Neural cell (in vitro differentiated cells): ENCODE measurements at regions not wholly inside any gene's neighbourhood (a gene's known extent, or its start where the extent isn't known, plus 50 kb on each side); places are given as distances from the start of the nearest gene placed in this dataset.

ENCODE experiments used
- EP300 ChIP-seq: fragments of 450-650 bp; conservative IDR thresholded peaks from 2 replicates; pipeline ENCODE4 v1.6.1; 2014; ENCODE audit warnings: antibody characterized with exemption, mild to moderate bottlenecking, moderate library complexity; ENCODE audit not compliant: poor library complexity, severe bottlenecking
- POLR2AphosphoS5 ChIP-seq: IDR thresholded peaks from 2 replicates; pipeline ENCODE4 v1.6.1; 2012
- TF ChIP-seq, protein P1 (sequence below): fragments of 450-650 bp; IDR thresholded peaks from 2 replicates; pipeline ENCODE4 v1.5.1; 2014; ENCODE audit warnings: antibody characterized with exemption, mild to moderate bottlenecking, moderate library complexity; ENCODE audit not compliant: poor library complexity, severe bottlenecking

DNA sequence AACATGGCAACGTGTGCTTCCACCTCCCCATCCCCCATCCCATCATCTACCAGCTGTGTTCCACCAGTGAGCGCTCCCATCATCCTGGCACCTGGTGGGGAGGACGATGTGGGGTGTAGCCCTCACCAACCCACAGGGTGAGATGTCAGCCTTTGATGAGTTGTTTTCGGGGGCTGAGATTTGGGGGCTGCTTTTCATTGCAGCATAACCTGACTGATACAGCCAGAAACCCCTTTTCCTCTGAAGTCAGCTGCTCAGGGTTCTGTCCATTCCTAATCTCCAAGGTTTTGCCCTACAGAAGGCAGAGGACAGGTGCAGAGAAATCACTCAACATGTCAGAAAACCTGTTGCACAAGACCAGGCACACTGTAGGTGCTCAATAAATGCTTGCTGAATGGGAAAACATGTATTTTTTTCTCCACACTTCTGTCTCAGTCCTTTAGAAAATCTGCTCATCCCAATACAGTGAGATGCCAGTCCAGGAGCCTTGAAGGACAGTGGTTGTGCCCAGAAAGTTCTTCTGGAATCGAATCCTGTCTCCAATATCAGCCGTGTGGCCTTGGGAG, 239.8 kb downstream of the RBM19 start:
- TF ChIP-seq POLR2AphosphoS5: no peak
- TF ChIP-seq, protein P1, sequence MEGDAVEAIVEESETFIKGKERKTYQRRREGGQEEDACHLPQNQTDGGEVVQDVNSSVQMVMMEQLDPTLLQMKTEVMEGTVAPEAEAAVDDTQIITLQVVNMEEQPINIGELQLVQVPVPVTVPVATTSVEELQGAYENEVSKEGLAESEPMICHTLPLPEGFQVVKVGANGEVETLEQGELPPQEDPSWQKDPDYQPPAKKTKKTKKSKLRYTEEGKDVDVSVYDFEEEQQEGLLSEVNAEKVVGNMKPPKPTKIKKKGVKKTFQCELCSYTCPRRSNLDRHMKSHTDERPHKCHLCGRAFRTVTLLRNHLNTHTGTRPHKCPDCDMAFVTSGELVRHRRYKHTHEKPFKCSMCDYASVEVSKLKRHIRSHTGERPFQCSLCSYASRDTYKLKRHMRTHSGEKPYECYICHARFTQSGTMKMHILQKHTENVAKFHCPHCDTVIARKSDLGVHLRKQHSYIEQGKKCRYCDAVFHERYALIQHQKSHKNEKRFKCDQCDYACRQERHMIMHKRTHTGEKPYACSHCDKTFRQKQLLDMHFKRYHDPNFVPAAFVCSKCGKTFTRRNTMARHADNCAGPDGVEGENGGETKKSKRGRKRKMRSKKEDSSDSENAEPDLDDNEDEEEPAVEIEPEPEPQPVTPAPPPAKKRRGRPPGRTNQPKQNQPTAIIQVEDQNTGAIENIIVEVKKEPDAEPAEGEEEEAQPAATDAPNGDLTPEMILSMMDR: no peak
- TF ChIP-seq EP300: no peak
